NT2/D1 (cell line): ENCODE measurements at regions not wholly inside any gene's neighbourhood (a gene's known extent, or its start where the extent isn't known, plus 50 kb on each side); places are given as distances from the start of the nearest gene placed in this dataset.

Source experiments
- DNase-seq: peaks from one replicate; pipeline ENCODE4 v3.0.0-alpha.2; 2011; ENCODE audit warnings: low read depth, low spot score
- H3K27me3 ChIP-seq: 2 replicates; pipeline ENCODE4 v1.6.0; 2011; ENCODE audit warnings: mild to moderate bottlenecking; ENCODE audit not compliant: insufficient read length, insufficient read depth
- H3K36me3 ChIP-seq: 2 replicates; pipeline ENCODE4 v1.6.1; 2011; ENCODE audit warnings: mild to moderate bottlenecking, low read length, mixed read lengths; ENCODE audit not compliant: insufficient read depth, insufficient read length
- H3K4me1 ChIP-seq: 2 replicates; pipeline ENCODE4 v1.5.1; 2011; ENCODE audit not compliant: insufficient read depth, insufficient read length
- H3K4me3 ChIP-seq: 2 replicates; pipeline ENCODE4 v1.5.1; 2011; ENCODE audit warnings: low read depth; ENCODE audit not compliant: insufficient read length
- H3K9ac ChIP-seq: 2 replicates; pipeline ENCODE4 v1.6.0; 2011; ENCODE audit warnings: low read depth; ENCODE audit not compliant: insufficient read length
- H3K9me3 ChIP-seq: 2 replicates; pipeline ENCODE4 v1.5.1; 2011; ENCODE audit warnings: mild to moderate bottlenecking, low read length; ENCODE audit not compliant: insufficient read depth
- SUZ12 ChIP-seq: IDR thresholded peaks from 2 replicates; pipeline ENCODE4 v1.6.1; 2011; ENCODE audit not compliant: insufficient read length, insufficient read depth; ENCODE audit errors: extremely low read depth
- YY1 ChIP-seq: IDR thresholded peaks from 2 replicates; pipeline ENCODE4 v1.6.1; 2011; ENCODE audit not compliant: insufficient read length, insufficient read depth
- ZNF274 ChIP-seq: IDR thresholded peaks from 2 replicates; pipeline ENCODE4 v1.6.1; 2011; ENCODE audit warnings: mild to moderate bottlenecking, low read depth, low read length

- no peak overlapping the region for H3K9ac ChIP-seq
- no peak overlapping the region for H3K4me3 ChIP-seq
- H3K36me3 ChIP-seq, result no peaks in the 10 kb centered on the region
- H3K9me3 ChIP-seq, result no peaks in the 10 kb centered on the region
- H3K27me3 ChIP-seq, result no peaks in the 10 kb centered on the region
- TF ChIP-seq ZNF274, result no peak
- no peak for TF ChIP-seq YY1
- TF ChIP-seq SUZ12, result no peak
- DNase-seq, result no peak
- H3K4me1 ChIP-seq, result no peaks in the 10 kb centered on the region
Observed at GRCh38 chr7:131027287-131027773, 293.3 kb upstream of the KLF14 start.

- no peak for DNase-seq
- H3K9ac ChIP-seq, result no peak overlapping the region
- TF ChIP-seq YY1 (no peak), SUZ12 (no peak), ZNF274 (no peak)
- no peaks in the 10 kb centered on the region for H3K27me3 ChIP-seq
- H3K36me3 ChIP-seq, result no peaks in the 10 kb centered on the region
- no peak overlapping the region for H3K4me3 ChIP-seq
- no peaks in the 10 kb centered on the region for H3K4me1 ChIP-seq
- H3K9me3 ChIP-seq, result no peaks in the 10 kb centered on the region
Observed at GRCh38 chr7:131028295-131028694, 294.3 kb upstream of the KLF14 start.

- DNase-seq, result no peak
- H3K4me1 ChIP-seq, result no peaks in the 10 kb centered on the region
- no peaks in the 10 kb centered on the region for H3K9me3 ChIP-seq
- no peak for TF ChIP-seq YY1
- no peak for TF ChIP-seq SUZ12
- no peak for TF ChIP-seq ZNF274
- H3K27me3 ChIP-seq, result no peaks in the 10 kb centered on the region
- no peak overlapping the region for H3K9ac ChIP-seq
- H3K36me3 ChIP-seq, result no peaks in the 10 kb centered on the region
- no peak overlapping the region for H3K4me3 ChIP-seq
Observed at GRCh38 chr7:131029002-131029401, 295.0 kb upstream of the KLF14 start.

- Histone ChIP-seq H3K9me3 (no peaks in the 10 kb centered on the region), H3K4me3 (no peak overlapping the region), H3K9ac (no peak overlapping the region), H3K36me3 (no peaks in the 10 kb centered on the region), H3K4me1 (no peaks in the 10 kb centered on the region), H3K27me3 (no peaks in the 10 kb centered on the region)
- no peak for DNase-seq
- TF ChIP-seq SUZ12 (no peak), YY1 (no peak), ZNF274 (no peak)
Observed at GRCh38 chr7:131031099-131031868, 296.4 kb upstream of the MKLN1 start.

GRCh38 chr7:131032786-131033185 is 294.9 kb upstream of the MKLN1 start:
- no peak for DNase-seq
- Histone ChIP-seq H3K4me1 (no peaks in the 10 kb centered on the region), H3K27me3 (no peaks in the 10 kb centered on the region), H3K36me3 (no peaks in the 10 kb centered on the region), H3K4me3 (no peak overlapping the region), H3K9me3 (no peaks in the 10 kb centered on the region), H3K9ac (no peak overlapping the region)
- TF ChIP-seq SUZ12, result no peak
- TF ChIP-seq ZNF274, result no peak
- no peak for TF ChIP-seq YY1

- no peak overlapping the region for H3K9ac ChIP-seq
- no peaks in the 10 kb centered on the region for H3K27me3 ChIP-seq
- no peak for TF ChIP-seq SUZ12
- no peak for TF ChIP-seq YY1
- TF ChIP-seq ZNF274, result no peak
- no peak for DNase-seq
- H3K4me1 ChIP-seq, result no peaks in the 10 kb centered on the region
- H3K36me3 ChIP-seq, result no peaks in the 10 kb centered on the region
- H3K4me3 ChIP-seq, result no peak overlapping the region
- no peaks in the 10 kb centered on the region for H3K9me3 ChIP-seq
Observed at GRCh38 chr7:131034166-131034881, 293.4 kb upstream of the MKLN1 start.

GRCh38 chr7:131035088-131035770 is 292.4 kb upstream of the MKLN1 start:
- no peak overlapping the region for H3K4me3 ChIP-seq
- H3K9me3 ChIP-seq, result no peaks in the 10 kb centered on the region
- no peaks in the 10 kb centered on the region for H3K27me3 ChIP-seq
- no peaks in the 10 kb centered on the region for H3K36me3 ChIP-seq
- H3K9ac ChIP-seq, result no peak overlapping the region
- H3K4me1 ChIP-seq, result no peaks in the 10 kb centered on the region
- TF ChIP-seq YY1, result no peak
- no peak for TF ChIP-seq ZNF274
- no peak for TF ChIP-seq SUZ12
- no peak for DNase-seq
